Osteoblast (primary cell): ENCODE measurements at regions not wholly inside any gene's neighbourhood (a gene's known extent, or its start where the extent isn't known, plus 50 kb on each side); places are given as distances from the start of the nearest gene placed in this dataset.

Experiments used
- DNase-seq: peaks from one replicate; pipeline ENCODE4 v3.0.0; 2011; ENCODE audit warnings: low spot score, mixed read lengths; ENCODE audit not compliant: insufficient read length; ENCODE audit errors: missing footprints
- H2AFZ ChIP-seq: 2 replicates; pipeline ENCODE4 v1.6.0; 2011; ENCODE audit warnings: mild to moderate bottlenecking, low read length
- H3K27ac ChIP-seq: 2 replicates; pipeline ENCODE4 v1.5.1; 2011; ENCODE audit warnings: mild to moderate bottlenecking, low read depth, low read length, moderate library complexity
- H3K27me3 ChIP-seq: 2 replicates; pipeline ENCODE4 v1.6.0; 2012; ENCODE audit warnings: mild to moderate bottlenecking, control low read depth, inconsistent platforms, low read length, moderate library complexity; ENCODE audit not compliant: insufficient read depth
- H3K36me3 ChIP-seq: 2 replicates; pipeline ENCODE4 v1.5.1; 2011; ENCODE audit warnings: mild to moderate bottlenecking, low read length, control low read depth, moderate library complexity; ENCODE audit not compliant: insufficient read depth
- H3K4me1 ChIP-seq: 2 replicates; pipeline ENCODE4 v1.5.1; 2011; ENCODE audit warnings: mild to moderate bottlenecking, low read length, control low read depth, moderate library complexity; ENCODE audit not compliant: insufficient read depth
- H3K4me2 ChIP-seq: 2 replicates; pipeline ENCODE4 v1.6.0; 2011; ENCODE audit warnings: mild to moderate bottlenecking, low read length; ENCODE audit not compliant: insufficient read depth
- H3K4me3 ChIP-seq: fragments of 200-600 bp; sonication (generic); 3 replicates; pipeline ENCODE4 v1.5.1; 2012; ENCODE audit warnings: mild to moderate bottlenecking, low read length, inconsistent platforms; ENCODE audit not compliant: insufficient read depth
- H3K79me2 ChIP-seq: 2 replicates; pipeline ENCODE4 v1.6.0; 2012; ENCODE audit warnings: mild to moderate bottlenecking, low read length, control low read depth, inconsistent platforms; ENCODE audit not compliant: insufficient read depth
- H3K9me3 ChIP-seq: 2 replicates; pipeline ENCODE4 v1.5.1; 2011; ENCODE audit warnings: low read depth, low read length, control low read depth
- H4K20me1 ChIP-seq: 2 replicates; pipeline ENCODE4 v1.6.0; 2012; ENCODE audit warnings: mild to moderate bottlenecking, low read length, control low read depth; ENCODE audit not compliant: insufficient read depth
- TF ChIP-seq, protein P1 (sequence below): IDR thresholded peaks from 2 replicates; pipeline ENCODE4 v1.5.1; 2011; ENCODE audit warnings: mild to moderate bottlenecking, low read depth, low read length, moderate library complexity; ENCODE audit errors: extremely low read depth

DNA sequence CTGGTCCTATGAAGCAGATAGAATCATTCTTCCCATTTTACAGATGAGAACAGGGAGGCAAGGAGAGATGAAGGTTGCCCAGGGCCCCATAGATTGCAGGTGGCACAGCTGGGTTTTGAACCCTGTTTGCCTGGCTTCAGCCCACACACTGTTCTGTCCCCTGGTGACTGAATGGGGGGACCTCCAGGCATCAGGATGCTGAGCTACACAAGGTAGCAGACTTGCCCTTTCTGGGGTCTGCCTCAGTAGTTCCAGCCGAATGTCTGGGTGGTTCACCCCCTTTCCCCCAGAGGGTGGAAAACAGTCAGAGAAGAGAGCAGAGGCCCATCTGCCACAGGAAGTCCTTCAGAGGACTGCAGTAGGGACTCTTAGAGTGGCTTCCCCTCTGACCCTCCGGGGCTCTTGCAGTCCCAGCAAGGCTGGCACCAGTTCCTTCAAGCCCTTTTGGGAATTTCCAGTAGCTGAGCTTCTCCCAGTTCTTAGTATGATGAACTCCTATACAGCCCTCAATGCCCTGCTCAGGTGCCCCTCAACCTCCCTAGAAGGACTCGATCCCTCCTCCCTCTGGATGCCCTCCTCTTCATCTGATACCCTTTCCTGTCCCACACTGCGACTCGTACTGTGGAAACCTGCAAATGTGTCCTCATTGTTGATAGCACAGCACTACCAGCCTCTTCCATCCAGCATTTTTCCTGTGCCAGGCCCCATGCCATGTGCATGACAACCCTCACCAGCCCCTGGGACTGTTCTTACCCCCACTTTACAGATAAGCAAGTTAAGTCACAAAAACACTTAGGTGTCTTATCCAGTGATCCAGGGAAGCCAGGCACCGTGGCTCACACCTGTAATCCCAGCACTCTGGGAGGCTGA, 82.8 kb downstream of the IGLL1 start:
- Histone ChIP-seq H4K20me1 (no peaks in the 10 kb centered on the region), H3K79me2 (no peaks in the 10 kb centered on the region), H3K4me2 (no peak overlapping the region), H3K27ac (no peak overlapping the region), H3K4me1 (no peaks in the 10 kb centered on the region), H3K36me3 (no peaks in the 10 kb centered on the region), H3K27me3 (no peaks in the 10 kb centered on the region), H3K4me3 (no peak overlapping the region), H3K9me3 (no peaks in the 10 kb centered on the region), H2AFZ (no peak overlapping the region)
- peak; percentile 50 for DNase-seq
- TF ChIP-seq, protein P1, sequence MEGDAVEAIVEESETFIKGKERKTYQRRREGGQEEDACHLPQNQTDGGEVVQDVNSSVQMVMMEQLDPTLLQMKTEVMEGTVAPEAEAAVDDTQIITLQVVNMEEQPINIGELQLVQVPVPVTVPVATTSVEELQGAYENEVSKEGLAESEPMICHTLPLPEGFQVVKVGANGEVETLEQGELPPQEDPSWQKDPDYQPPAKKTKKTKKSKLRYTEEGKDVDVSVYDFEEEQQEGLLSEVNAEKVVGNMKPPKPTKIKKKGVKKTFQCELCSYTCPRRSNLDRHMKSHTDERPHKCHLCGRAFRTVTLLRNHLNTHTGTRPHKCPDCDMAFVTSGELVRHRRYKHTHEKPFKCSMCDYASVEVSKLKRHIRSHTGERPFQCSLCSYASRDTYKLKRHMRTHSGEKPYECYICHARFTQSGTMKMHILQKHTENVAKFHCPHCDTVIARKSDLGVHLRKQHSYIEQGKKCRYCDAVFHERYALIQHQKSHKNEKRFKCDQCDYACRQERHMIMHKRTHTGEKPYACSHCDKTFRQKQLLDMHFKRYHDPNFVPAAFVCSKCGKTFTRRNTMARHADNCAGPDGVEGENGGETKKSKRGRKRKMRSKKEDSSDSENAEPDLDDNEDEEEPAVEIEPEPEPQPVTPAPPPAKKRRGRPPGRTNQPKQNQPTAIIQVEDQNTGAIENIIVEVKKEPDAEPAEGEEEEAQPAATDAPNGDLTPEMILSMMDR: no peak

DNA sequence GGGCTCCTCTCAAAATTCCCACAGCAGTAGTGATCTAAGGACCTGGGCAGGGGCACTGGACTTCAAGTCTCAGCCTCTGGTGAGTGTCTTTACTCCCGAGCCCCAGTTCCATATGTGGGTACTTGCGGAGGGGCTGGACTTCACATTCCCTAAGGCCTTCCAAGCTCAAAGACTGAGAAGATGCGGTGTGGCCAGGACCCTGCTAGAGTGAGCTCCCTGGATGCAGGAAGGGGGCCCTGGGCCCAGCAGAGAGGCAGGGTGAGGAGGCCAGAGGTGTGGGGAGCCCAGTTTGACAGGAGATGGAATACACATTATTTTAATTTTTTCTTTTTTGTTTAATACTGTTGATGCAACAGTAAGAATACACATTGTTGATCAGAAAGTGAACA, 83.7 kb downstream of the IGLL1 start:
- H3K27me3 ChIP-seq: no peaks in the 10 kb centered on the region
- no peaks in the 10 kb centered on the region for H3K79me2 ChIP-seq
- H3K4me3 ChIP-seq: no peak overlapping the region
- TF ChIP-seq, protein P1: no peak
- H4K20me1 ChIP-seq: no peaks in the 10 kb centered on the region
- H3K4me2 ChIP-seq: no peak overlapping the region
- H3K4me1 ChIP-seq: no peaks in the 10 kb centered on the region
- H3K36me3 ChIP-seq: no peaks in the 10 kb centered on the region
- peak; percentile 18 for DNase-seq
- no peaks in the 10 kb centered on the region for H3K9me3 ChIP-seq
- no peak overlapping the region for H2AFZ ChIP-seq
- H3K27ac ChIP-seq: no peak overlapping the region

GRCh38 chr22:23495614-23496444, 84.3 kb downstream of the IGLL1 start:
- TF ChIP-seq, protein P1: no peak
- Histone ChIP-seq H3K79me2 (no peaks in the 10 kb centered on the region), H3K4me3 (no peak overlapping the region)

GRCh38 chr22:23494930-23495266, 85.2 kb downstream of the IGLL1 start:
- TF ChIP-seq, protein P1: no peak

More at GRCh38 chr22:23495614-23496444, 84.3 kb downstream of the IGLL1 start:
- H3K4me2 ChIP-seq: no peak overlapping the region
- no peaks in the 10 kb centered on the region for H3K27me3 ChIP-seq
- peak; percentile 22 for DNase-seq
- no peak overlapping the region for H2AFZ ChIP-seq
- no peak overlapping the region for H3K27ac ChIP-seq
- H3K4me1 ChIP-seq: no peaks in the 10 kb centered on the region
- no peaks in the 10 kb centered on the region for H3K36me3 ChIP-seq
- no peaks in the 10 kb centered on the region for H4K20me1 ChIP-seq
- H3K9me3 ChIP-seq: no peaks in the 10 kb centered on the region

More at GRCh38 chr22:23494930-23495266, 85.2 kb downstream of the IGLL1 start:
- Histone ChIP-seq H3K9me3 (no peaks in the 10 kb centered on the region), H4K20me1 (no peaks in the 10 kb centered on the region), H3K4me3 (no peak overlapping the region), H3K27ac (no peak overlapping the region), H3K4me1 (no peaks in the 10 kb centered on the region), H3K36me3 (no peaks in the 10 kb centered on the region), H3K4me2 (no peak overlapping the region), H2AFZ (no peak overlapping the region), H3K27me3 (no peaks in the 10 kb centered on the region), H3K79me2 (no peaks in the 10 kb centered on the region)
- DNase-seq: no peak
